ENCODE measurements at regions not wholly inside any gene's neighbourhood (a gene's known extent, or its start where the extent isn't known, plus 50 kb on each side); places are given as distances from the start of the nearest gene placed in this dataset.
"Not testable (repeated sequence)": the region's sequence is repeated elsewhere in the genome, so short reads cannot be mapped to it uniquely, and the experiment has no call there.

- TF ChIP-seq YY1 (IDR thresholded peaks at IDR 0.05); CTCF (IDR thresholded peaks at IDR 0.05; ENCODE audit: low read depth, low read length, missing input control); ZBTB33 (IDR thresholded peaks at IDR 0.05); REST (IDR thresholded peaks at IDR 0.05); EGR1 (IDR thresholded peaks at IDR 0.05; ENCODE audit: low read depth in 2 of 2); SP1 (IDR thresholded peaks at IDR 0.05); ATF3 (IDR thresholded peaks at IDR 0.05); TAF1 (conservative IDR thresholded peaks at IDR 0.05); MAX (IDR thresholded peaks at IDR 0.05); RAD21 (IDR thresholded peaks at IDR 0.05); JUND (IDR thresholded peaks at IDR 0.05): not testable (repeated sequence)
Observed at GRCh38 chr6:90674077-90674476, 87.2 kb upstream of the MAP3K7 start.

Data from liver (tissue), 3 donors.